ENCODE measurements at regions not wholly inside any gene's neighbourhood (a gene's known extent, or its start where the extent isn't known, plus 50 kb on each side); places are given as distances from the start of the nearest gene placed in this dataset.
"Not testable (repeated sequence)": the region's sequence is repeated elsewhere in the genome, so short reads cannot be mapped to it uniquely, and the experiment has no call there.

DNA sequence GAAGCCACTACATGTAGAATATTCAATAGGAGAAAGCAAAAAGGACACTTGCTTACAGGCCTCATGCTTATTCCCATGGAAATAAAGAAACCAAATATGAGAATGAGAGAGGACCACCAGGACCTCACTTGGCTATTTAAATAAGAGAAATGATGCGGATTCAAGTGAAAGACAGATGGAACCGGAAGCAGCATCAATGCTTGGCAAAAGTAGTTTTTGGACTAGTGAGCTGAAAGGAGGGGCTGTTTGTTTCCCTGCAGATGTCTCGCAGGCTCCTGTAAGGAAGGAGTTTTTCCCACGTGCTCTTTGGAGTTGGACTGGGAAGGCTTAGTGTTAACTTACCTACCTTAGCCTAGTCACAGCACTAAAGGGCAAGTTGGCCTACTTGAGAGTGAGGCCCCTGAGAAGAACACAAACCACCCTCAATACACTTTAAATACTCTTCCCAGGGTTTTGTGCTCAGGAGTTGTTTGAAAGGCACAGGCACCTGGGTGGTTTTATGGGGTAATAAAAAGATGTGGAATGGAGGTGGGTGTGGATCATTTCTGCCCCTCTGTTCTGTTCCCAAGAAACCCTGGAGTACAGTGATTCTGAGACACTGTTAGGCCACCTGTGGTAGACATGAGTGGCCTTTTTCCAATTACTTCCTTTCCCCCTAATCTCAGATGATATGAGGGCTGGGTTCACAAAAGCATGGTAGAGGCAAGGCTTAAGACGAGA is 113.3 kb upstream of the C1GALT1C1 start:
- Mint-ChIP-seq H3K9me3 (peaks cover 8% of the 10 kb centered on the region), H3K27me3 (ENCODE audit: low read depth) (no peaks in the 10 kb centered on the region), H3K27ac (no peak overlapping the region), H3K4me3 (no peak overlapping the region), H3K36me3 (ENCODE audit: low read depth) (peaks cover 2% of the 10 kb centered on the region), H3K4me1 (ENCODE audit: low read depth) (peaks cover 6% of the 10 kb centered on the region)
- DNase-seq (ENCODE audit: low spot score), result no peak

DNA sequence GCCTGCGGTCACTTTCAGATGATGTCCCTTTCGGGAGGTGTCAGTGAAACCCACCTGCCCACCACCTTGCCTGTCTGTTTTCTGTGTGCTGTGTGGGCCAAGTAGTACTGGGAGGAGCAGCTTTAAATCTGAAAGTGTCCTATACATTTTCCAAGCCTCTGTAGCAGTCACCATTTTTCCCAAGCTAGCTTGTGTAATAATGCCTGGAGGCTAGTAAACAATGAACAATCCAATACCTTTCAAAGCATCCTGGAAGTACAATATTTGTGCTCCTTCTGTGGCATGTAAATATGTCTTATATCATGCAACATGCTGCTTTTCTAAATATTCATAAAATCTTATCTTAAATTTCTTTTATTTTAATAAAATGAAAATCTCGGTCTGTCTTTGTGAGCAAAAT is 111.6 kb upstream of the C1GALT1C1 start:
- DNase-seq (ENCODE audit: low spot score), result no peak
- no peak overlapping the region for H3K27ac Mint-ChIP-seq
- peaks cover 2% of the 10 kb centered on the region for H3K36me3 Mint-ChIP-seq (ENCODE audit: low read depth)
- H3K27me3 Mint-ChIP-seq (ENCODE audit: low read depth), result no peaks in the 10 kb centered on the region
- H3K9me3 Mint-ChIP-seq, result peaks cover 8% of the 10 kb centered on the region
- peaks cover 10% of the 10 kb centered on the region for H3K4me1 Mint-ChIP-seq (ENCODE audit: low read depth)
- no peak overlapping the region for H3K4me3 Mint-ChIP-seq

DNA sequence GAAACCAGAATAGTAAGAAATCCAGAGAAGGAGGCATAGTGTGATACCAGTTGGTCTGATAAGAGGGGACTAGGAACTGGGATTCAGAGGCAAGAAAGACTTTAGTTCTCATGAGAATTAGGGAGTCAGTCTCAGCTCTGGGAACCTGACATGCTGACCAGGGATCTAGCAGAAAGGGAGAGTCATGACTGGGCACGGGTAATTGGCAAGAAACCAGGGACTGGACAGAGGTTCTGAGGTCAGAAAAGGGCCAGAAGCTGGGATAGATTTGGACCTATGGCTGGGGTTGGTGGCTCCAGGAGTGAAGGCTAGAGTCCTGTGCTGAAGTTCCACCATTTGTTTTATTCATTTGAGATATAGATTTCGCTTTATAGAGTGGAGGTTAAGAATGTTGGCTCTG is 110.2 kb upstream of the C1GALT1C1 start:
- Mint-ChIP-seq H3K36me3 (ENCODE audit: low read depth) (peaks cover 1% of the 10 kb centered on the region), H3K9me3 (peaks cover 2% of the 10 kb centered on the region), H3K27me3 (ENCODE audit: low read depth) (no peaks in the 10 kb centered on the region), H3K4me3 (no peak overlapping the region), H3K4me1 (ENCODE audit: low read depth) (peaks cover 10% of the 10 kb centered on the region), H3K27ac (no peak overlapping the region)
- DNase-seq (ENCODE audit: low spot score), result no peak

DNA sequence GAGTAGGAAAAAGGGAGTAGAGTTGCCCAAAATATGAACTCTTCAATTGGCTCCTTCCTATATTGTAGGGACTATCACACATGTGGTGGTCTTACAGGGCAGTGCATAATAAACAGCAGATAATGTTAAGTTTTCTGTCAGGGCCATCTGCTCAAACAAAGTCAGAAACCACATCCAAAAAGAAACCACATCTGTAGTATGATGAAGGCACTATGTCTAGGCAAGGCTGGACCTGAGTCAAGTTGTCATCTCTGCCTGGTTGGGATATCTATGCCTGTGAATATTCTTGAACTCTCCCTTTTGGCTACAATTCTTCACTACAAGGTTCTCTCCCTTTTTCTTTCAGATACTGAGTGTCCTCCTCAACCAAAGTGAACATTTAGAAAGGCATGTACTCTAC is 109.4 kb upstream of the C1GALT1C1 start:
- Mint-ChIP-seq H3K9me3 (no peaks in the 10 kb centered on the region), H3K27me3 (ENCODE audit: low read depth) (no peaks in the 10 kb centered on the region), H3K4me3 (no peak overlapping the region), H3K27ac (no peak overlapping the region), H3K4me1 (ENCODE audit: low read depth) (peaks cover 10% of the 10 kb centered on the region), H3K36me3 (ENCODE audit: low read depth) (no peaks in the 10 kb centered on the region)
- DNase-seq (ENCODE audit: low spot score), result no peak

DNA sequence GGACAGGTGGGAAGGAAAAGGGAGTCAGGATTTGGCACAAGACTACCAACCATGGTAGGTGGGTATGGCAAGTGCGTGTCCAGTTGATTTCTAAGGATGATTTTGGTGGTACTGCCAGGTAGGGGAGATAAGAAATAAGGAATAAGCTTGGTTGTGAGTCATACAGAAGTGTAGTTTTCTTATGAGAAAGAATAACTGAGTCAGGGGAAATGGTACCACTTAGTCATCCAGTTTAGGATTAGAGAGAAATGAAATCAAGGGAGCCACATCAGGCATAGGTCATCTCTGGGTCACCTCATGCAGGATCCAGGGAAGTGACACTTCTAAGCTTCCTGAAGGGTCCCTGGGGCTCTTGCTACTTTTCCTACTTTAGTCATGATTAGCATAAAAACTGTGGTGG is 107.1 kb upstream of the C1GALT1C1 start:
- Mint-ChIP-seq H3K27me3 (ENCODE audit: low read depth) (no peaks in the 10 kb centered on the region), H3K4me1 (ENCODE audit: low read depth) (peaks cover 10% of the 10 kb centered on the region), H3K36me3 (ENCODE audit: low read depth) (no peaks in the 10 kb centered on the region), H3K9me3 (no peaks in the 10 kb centered on the region), H3K4me3 (no peak overlapping the region), H3K27ac (no peak overlapping the region)
- DNase-seq (ENCODE audit: low spot score), result peak; percentile 4

DNA sequence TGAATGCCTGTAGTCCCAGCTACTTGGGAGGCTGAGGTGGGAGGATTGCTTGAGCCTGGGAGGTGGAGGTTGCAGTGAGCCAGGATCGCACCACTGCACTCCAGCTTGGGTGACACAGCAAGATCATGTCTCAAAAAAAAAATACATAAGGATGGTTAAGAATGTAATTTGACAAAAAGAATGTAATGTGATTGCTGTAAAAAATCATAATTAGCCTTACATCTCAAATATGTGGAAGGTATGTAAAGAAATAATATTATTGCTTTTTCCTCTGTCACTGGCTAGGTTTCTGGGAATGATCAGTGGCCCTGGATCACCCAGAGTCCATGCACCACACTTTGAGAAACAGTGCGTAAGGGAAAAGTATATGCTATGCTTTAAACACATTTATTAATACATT is 106.1 kb upstream of the C1GALT1C1 start:
- peaks cover 10% of the 10 kb centered on the region for H3K4me1 Mint-ChIP-seq (ENCODE audit: low read depth)
- DNase-seq (ENCODE audit: low spot score), result no peak
- no peak overlapping the region for H3K4me3 Mint-ChIP-seq
- H3K27me3 Mint-ChIP-seq (ENCODE audit: low read depth), result no peaks in the 10 kb centered on the region
- no peaks in the 10 kb centered on the region for H3K36me3 Mint-ChIP-seq (ENCODE audit: low read depth)
- no peak overlapping the region for H3K27ac Mint-ChIP-seq
- H3K9me3 Mint-ChIP-seq, result no peaks in the 10 kb centered on the region

DNA sequence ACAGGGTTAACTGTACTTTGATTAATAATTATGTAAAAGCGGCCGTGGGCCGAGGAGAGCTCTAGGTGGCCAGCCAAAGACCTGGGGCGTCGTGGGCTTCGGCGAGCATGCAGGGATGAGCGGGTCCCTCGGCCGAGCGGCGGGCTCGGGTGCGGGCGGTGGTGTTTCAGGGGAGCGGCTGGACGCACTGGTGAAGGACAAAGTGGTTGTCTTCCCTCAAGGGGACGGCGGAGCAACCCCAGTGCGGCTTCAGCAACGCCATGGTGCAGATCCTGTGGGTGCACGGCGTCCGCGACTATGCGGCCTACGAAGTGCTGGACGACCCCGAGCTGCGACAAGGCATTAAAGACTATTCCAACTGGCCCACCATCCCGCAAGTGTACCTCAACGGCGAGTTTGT is 103.0 kb upstream of the C1GALT1C1 start:
- Mint-ChIP-seq H3K36me3 (ENCODE audit: low read depth) (no peaks in the 10 kb centered on the region), H3K4me1 (ENCODE audit: low read depth) (peaks cover 4% of the 10 kb centered on the region), H3K27ac (no peak overlapping the region), H3K27me3 (ENCODE audit: low read depth) (no peaks in the 10 kb centered on the region), H3K9me3 (no peaks in the 10 kb centered on the region), H3K4me3 (no peak overlapping the region)
- no peak for DNase-seq (ENCODE audit: low spot score)

DNA sequence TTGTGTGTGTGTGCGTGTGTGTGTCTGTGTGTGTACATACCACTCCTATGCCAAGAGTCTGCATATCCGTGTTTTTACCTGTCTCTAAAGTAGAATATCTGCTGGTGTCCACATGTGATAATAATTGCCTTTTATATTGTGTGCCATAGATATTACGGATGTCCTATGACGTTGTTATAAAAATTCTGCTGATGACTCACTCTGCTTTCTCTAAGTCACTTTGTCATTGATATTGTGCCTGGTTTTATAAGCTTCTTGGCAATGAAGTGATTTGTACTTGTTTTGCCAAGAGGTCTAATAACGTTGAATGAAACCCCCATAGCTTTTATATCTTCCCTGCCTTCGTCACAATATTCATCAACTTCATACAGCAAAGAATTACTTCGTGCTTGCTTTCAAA is 102.6 kb upstream of the C1GALT1C1 start:
- H3K27ac Mint-ChIP-seq, result no peak overlapping the region
- peaks cover 4% of the 10 kb centered on the region for H3K4me1 Mint-ChIP-seq (ENCODE audit: low read depth)
- no peaks in the 10 kb centered on the region for H3K36me3 Mint-ChIP-seq (ENCODE audit: low read depth)
- no peak for DNase-seq (ENCODE audit: low spot score)
- no peak overlapping the region for H3K4me3 Mint-ChIP-seq
- H3K27me3 Mint-ChIP-seq (ENCODE audit: low read depth), result no peaks in the 10 kb centered on the region
- H3K9me3 Mint-ChIP-seq, result no peaks in the 10 kb centered on the region

DNA sequence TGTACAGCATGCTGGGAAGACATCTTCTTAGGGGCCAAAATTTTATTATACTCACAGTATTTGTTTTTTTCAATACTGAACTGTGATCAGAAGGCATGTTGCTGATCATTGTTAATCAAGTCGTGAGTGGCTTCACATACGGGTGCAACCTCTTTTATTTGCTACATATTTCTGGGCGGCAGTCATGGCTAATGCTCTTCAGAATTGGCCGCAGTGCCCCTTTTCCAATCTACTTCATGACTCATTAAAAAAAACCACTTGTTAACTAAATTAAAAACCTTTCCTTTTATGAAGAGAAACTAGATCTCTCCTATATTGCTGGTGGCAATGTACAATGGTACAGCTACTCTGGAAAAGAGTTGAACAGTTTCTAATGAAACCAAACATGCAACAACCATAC is 101.5 kb upstream of the C1GALT1C1 start:
- H3K4me3 Mint-ChIP-seq, result no peak overlapping the region
- no peak for DNase-seq (ENCODE audit: low spot score)
- H3K27ac Mint-ChIP-seq, result no peak overlapping the region
- H3K9me3 Mint-ChIP-seq, result no peaks in the 10 kb centered on the region
- no peaks in the 10 kb centered on the region for H3K4me1 Mint-ChIP-seq (ENCODE audit: low read depth)
- H3K36me3 Mint-ChIP-seq (ENCODE audit: low read depth), result no peaks in the 10 kb centered on the region
- H3K27me3 Mint-ChIP-seq (ENCODE audit: low read depth), result no peaks in the 10 kb centered on the region

DNA sequence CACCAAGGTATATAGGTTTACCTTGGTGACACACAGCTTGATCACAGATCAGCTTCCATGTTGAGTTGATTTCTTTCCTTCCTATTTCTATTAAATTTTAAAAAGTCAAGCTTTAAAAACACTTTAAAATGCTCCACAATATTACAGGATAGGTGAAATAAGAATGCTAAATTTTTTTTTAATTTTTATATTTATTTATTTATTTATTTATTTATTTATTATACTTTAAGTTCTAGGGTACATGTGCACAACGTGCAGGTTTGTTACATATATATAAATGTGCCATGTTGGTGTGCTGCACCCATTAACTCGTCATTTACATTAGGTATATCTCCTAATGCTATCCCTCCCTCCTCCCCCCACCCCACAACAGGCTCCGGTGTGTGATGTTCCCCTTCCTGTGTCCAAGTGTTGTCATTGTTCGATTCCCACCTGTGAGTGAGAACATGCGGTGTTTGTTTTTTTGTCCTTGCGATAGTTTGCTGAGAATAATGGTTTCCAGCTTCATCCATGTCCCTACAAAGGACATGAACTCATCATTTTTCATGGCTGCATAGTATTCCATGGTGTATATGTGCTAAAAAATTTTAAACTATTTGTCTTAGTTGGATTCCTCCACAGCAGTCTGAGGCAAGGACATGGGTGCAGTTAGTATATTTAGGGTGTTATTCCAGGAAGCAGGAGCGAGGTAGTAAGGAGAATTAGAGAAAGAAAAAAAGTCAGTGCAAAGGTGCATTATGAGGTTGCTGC is 99.8 kb upstream of the C1GALT1C1 start:
- H3K4me1 Mint-ChIP-seq (ENCODE audit: low read depth); H3K27ac Mint-ChIP-seq; DNase-seq (ENCODE audit: low spot score); H3K36me3 Mint-ChIP-seq (ENCODE audit: low read depth); H3K4me3 Mint-ChIP-seq; H3K9me3 Mint-ChIP-seq; H3K27me3 Mint-ChIP-seq (ENCODE audit: low read depth): not testable (repeated sequence)

DNA sequence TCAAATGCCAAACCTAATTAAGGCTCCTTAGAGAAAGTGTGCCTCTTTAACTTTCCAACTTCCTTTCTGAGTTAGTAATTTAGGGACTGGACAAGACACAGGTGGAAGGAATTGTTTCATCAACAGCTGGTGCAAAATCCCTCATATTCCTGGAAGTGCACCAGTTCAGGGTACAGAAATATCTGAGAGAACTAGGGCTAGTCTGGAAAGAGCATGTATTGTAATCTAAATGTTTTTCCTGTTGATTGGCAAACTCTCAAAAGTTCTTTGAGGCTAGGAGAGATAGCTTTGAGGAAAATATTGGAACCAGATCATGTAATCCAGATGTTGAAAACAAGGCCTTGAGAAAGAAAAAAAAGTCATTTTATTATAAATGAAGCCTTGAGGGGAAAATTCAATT is 98.1 kb upstream of the C1GALT1C1 start:
- H3K27me3 Mint-ChIP-seq (ENCODE audit: low read depth), result no peaks in the 10 kb centered on the region
- H3K36me3 Mint-ChIP-seq (ENCODE audit: low read depth), result no peaks in the 10 kb centered on the region
- H3K9me3 Mint-ChIP-seq, result no peaks in the 10 kb centered on the region
- H3K4me1 Mint-ChIP-seq (ENCODE audit: low read depth), result peaks cover 6% of the 10 kb centered on the region
- H3K27ac Mint-ChIP-seq, result no peak overlapping the region
- no peak overlapping the region for H3K4me3 Mint-ChIP-seq
- no peak for DNase-seq (ENCODE audit: low spot score)

DNA sequence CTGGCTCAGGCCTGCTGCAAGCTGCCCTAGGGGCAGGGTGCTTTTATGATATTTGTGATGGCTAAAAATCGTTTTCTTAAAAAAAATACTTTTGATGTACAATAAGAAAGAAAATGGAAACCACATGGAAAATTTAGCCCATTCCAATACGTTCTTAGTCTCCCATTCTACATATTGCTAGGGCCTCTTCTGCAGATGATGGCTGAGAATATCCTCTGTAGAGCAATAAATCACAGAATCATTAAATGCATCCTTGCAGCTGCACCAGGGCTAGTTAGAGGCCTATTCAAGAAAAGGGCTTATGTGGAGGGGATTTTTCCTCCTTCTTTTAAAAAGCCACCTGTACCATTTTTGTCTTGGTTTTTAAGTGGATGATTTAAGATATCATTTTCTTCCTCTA is 97.6 kb upstream of the C1GALT1C1 start:
- no peak overlapping the region for H3K4me3 Mint-ChIP-seq

DNA sequence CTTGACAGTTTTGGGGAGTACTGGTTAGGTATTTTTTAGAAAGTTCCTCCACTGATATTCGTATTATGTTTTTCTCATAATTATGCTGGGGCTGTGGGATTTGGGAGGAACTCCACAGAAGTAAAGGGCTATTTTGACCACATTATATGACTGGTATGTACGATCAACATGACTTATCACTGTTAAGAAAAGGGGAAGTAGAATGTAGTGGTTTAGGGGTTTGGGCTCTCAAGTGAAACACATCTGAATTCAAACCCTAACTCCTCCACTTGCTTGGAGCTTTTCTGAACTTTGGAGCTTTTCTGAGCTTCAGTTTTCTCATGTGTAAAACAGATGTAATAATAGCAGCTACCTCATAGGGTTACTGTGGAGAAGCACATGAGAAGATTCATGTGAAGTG is 96.4 kb upstream of the C1GALT1C1 start:
- Mint-ChIP-seq H3K36me3 (ENCODE audit: low read depth) (no peaks in the 10 kb centered on the region), H3K4me1 (ENCODE audit: low read depth) (peaks cover 6% of the 10 kb centered on the region), H3K27me3 (ENCODE audit: low read depth) (no peaks in the 10 kb centered on the region), H3K4me3 (no peak overlapping the region), H3K27ac (no peak overlapping the region), H3K9me3 (peaks cover 9% of the 10 kb centered on the region)
- no peak for DNase-seq (ENCODE audit: low spot score)

More for the DNA sequence above, 97.6 kb upstream of the C1GALT1C1 start:
- DNase-seq (ENCODE audit: low spot score), result no peak
- H3K4me1 Mint-ChIP-seq (ENCODE audit: low read depth), result peaks cover 6% of the 10 kb centered on the region
- no peaks in the 10 kb centered on the region for H3K27me3 Mint-ChIP-seq (ENCODE audit: low read depth)
- no peak overlapping the region for H3K27ac Mint-ChIP-seq
- no peaks in the 10 kb centered on the region for H3K9me3 Mint-ChIP-seq
- no peaks in the 10 kb centered on the region for H3K36me3 Mint-ChIP-seq (ENCODE audit: low read depth)

DNA sequence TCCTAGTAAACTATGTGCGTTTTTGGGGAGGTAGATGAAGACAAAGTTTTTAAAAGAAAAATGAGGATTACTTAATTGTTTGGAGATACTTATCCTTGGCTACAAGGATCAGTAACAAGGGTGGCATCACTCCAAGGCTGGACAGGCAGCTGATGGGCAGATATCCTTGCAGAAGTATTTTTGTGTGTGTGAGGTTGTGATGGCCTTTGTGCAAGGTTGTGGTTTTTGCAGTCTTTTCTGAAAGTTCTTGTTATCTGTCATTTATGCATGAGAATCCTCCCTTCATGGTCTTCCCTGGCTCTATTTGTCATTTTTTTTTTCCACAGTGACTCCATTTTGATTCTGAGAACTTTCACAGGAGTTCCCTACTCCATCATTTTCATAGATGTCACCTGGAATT is 96.0 kb upstream of the C1GALT1C1 start:
- H3K27ac Mint-ChIP-seq, result no peak overlapping the region
- peaks cover 9% of the 10 kb centered on the region for H3K9me3 Mint-ChIP-seq
- H3K4me3 Mint-ChIP-seq, result no peak overlapping the region
- no peaks in the 10 kb centered on the region for H3K27me3 Mint-ChIP-seq (ENCODE audit: low read depth)
- DNase-seq (ENCODE audit: low spot score), result no peak
- H3K4me1 Mint-ChIP-seq (ENCODE audit: low read depth), result peaks cover 6% of the 10 kb centered on the region
- H3K36me3 Mint-ChIP-seq (ENCODE audit: low read depth), result no peaks in the 10 kb centered on the region

DNA sequence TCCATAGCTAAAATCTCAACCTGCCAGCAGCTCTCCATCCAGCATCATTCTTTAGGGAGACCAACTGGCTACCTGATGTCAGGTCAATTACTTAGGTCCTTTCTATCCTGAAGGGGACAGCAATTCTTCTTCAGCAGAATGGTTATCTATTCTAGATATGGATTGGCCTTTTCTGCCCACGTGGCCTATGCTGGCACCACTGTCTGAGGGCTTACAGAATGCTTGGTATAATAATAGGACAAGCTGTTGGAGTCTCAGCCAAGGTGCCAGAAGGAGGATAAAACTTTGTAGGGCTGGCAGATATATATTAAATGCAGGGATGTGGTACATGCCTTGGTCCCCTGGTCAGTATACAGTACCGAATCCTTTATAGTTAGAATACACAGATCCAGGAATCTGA is 89.8 kb upstream of the C1GALT1C1 start:
- no peaks in the 10 kb centered on the region for H3K36me3 Mint-ChIP-seq (ENCODE audit: low read depth)
- DNase-seq (ENCODE audit: low spot score), result no peak
- H3K9me3 Mint-ChIP-seq, result peaks cover 9% of the 10 kb centered on the region
- no peak overlapping the region for H3K27ac Mint-ChIP-seq
- no peaks in the 10 kb centered on the region for H3K27me3 Mint-ChIP-seq (ENCODE audit: low read depth)
- H3K4me1 Mint-ChIP-seq (ENCODE audit: low read depth), result no peaks in the 10 kb centered on the region
- H3K4me3 Mint-ChIP-seq, result no peak overlapping the region

Data from T-helper 2 cell treated with Interferon-gamma antibody and Interleukin-4, amounts not matched to agents 5 μg/mL and 100 μg/mL, for 36 hours (primary cell).